CD1c-positive myeloid dendritic cell (primary cell): ENCODE measurements at regions not wholly inside any gene's neighbourhood (a gene's known extent, or its start where the extent isn't known, plus 50 kb on each side); places are given as distances from the start of the nearest gene placed in this dataset.

Experiments used
- DNase-seq: peaks from one replicate; pipeline ENCODE4 v3.0.0-alpha.2; 2016; ENCODE audit errors: extremely low spot score

GRCh38 chr4:22959483-22959882, 266.7 kb downstream of the GBA3 start:
- DNase-seq: no peak

- no peak for DNase-seq
Observed at GRCh38 chr4:22957774-22958309, 265.1 kb downstream of the GBA3 start.

- no peak for DNase-seq
Observed at GRCh38 chr4:22949161-22949855, 256.6 kb downstream of the GBA3 start.

GRCh38 chr4:22947851-22948250, 255.1 kb downstream of the GBA3 start:
- DNase-seq: no peak

GRCh38 chr4:22942920-22943559, 250.3 kb downstream of the GBA3 start:
- no peak for DNase-seq

GRCh38 chr4:22941688-22942375, 249.1 kb downstream of the GBA3 start:
- no peak for DNase-seq

- no peak for DNase-seq
Observed at GRCh38 chr4:22932326-22932725, 239.6 kb downstream of the GBA3 start.

GRCh38 chr4:22922426-22922825, 229.7 kb downstream of the GBA3 start:
- DNase-seq: no peak

- DNase-seq: no peak
Observed at GRCh38 chr4:22921936-22922335, 229.2 kb downstream of the GBA3 start.

- DNase-seq: no peak
Observed at GRCh38 chr4:22911285-22911684, 218.5 kb downstream of the GBA3 start.

- DNase-seq: no peak
Observed at GRCh38 chr4:22910200-22910599, 217.5 kb downstream of the GBA3 start.

GRCh38 chr4:22906045-22906444, 213.3 kb downstream of the GBA3 start:
- no peak for DNase-seq

- no peak for DNase-seq
Observed at GRCh38 chr4:22903913-22904312, 211.2 kb downstream of the GBA3 start.

GRCh38 chr4:22901631-22902030, 208.9 kb downstream of the GBA3 start:
- DNase-seq: no peak

- DNase-seq: no peak
Observed at GRCh38 chr4:22900876-22901275, 208.1 kb downstream of the GBA3 start.

- DNase-seq: peak; percentile 19
Observed at GRCh38 chr4:22897520-22898108, 204.9 kb downstream of the GBA3 start.

GRCh38 chr4:22895482-22895881, 202.7 kb downstream of the GBA3 start:
- no peak for DNase-seq

GRCh38 chr4:22884157-22884556, 191.4 kb downstream of the GBA3 start:
- no peak for DNase-seq

- DNase-seq: no peak
Observed at GRCh38 chr4:22881411-22881810, 188.7 kb downstream of the GBA3 start.

GRCh38 chr4:22877486-22878052, 184.8 kb downstream of the GBA3 start:
- DNase-seq: no peak

- DNase-seq: no peak
Observed at GRCh38 chr4:22876270-22876669, 183.5 kb downstream of the GBA3 start.
